WI38 (cell line): ENCODE measurements at regions not wholly inside any gene's neighbourhood (a gene's known extent, or its start where the extent isn't known, plus 50 kb on each side); places are given as distances from the start of the nearest gene placed in this dataset.

Source experiments
- H3K4me3 ChIP-seq: 2 replicates; pipeline ENCODE4 v1.5.1; 2011; ENCODE audit warnings: low read depth, mild to moderate bottlenecking, control low read depth, low read length
- TF ChIP-seq, protein P1 (sequence below): IDR thresholded peaks from 2 replicates; pipeline ENCODE4 v1.5.1; 2012; ENCODE audit warnings: low read depth, mild to moderate bottlenecking, control low read depth, low read length

DNA sequence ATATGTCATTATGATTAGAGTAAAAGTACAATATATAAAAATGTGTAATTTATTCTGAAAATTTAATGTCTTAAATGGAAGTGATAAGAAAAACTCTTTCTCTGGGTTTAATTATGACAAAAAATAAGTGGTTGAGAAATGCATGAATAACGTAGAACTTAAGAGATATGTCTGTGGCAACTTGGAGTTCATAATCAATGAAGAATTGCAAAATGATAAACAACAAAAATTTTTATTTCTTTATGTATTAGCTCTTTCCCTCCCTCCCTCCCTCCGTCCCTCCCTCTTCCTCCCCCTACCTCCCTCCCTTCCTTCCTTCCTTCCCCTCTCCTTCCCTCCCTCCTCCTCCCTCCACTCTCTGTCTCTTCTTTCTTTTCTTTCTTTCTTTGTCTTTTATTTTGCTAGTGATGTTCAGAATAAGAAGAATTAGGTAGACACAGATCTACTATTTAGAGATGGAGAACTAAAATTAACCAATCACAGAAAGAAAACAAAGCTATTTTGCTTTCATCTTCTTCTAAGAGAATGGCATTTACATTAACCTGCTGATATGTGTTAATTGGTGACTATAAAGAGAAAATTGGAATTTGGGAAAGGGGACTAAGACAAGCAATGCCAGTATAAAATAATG, 96.3 kb upstream of the PDC start:
- no peak overlapping the region for H3K4me3 ChIP-seq
- TF ChIP-seq, protein P1, sequence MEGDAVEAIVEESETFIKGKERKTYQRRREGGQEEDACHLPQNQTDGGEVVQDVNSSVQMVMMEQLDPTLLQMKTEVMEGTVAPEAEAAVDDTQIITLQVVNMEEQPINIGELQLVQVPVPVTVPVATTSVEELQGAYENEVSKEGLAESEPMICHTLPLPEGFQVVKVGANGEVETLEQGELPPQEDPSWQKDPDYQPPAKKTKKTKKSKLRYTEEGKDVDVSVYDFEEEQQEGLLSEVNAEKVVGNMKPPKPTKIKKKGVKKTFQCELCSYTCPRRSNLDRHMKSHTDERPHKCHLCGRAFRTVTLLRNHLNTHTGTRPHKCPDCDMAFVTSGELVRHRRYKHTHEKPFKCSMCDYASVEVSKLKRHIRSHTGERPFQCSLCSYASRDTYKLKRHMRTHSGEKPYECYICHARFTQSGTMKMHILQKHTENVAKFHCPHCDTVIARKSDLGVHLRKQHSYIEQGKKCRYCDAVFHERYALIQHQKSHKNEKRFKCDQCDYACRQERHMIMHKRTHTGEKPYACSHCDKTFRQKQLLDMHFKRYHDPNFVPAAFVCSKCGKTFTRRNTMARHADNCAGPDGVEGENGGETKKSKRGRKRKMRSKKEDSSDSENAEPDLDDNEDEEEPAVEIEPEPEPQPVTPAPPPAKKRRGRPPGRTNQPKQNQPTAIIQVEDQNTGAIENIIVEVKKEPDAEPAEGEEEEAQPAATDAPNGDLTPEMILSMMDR, result no peak

DNA sequence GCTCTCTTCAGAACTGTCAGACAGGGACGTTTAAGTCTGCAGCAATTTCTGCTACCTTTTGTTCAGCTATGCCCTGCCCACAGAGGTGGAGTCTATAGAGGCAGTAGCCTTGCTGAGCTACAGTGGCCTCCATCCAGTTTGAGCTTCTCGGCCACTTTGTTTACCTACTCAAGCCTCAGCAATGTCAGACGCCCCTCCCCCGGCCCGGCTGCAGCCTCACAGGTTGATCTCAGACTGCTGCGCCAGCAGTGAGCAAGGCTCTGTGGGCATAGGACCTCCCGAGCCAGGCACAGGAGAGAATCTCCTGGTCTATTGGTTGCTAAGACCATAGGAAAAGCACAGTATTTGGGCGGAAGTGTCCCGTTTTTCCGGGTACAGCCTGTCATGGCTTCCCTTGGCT, 89.9 kb upstream of the PDC start:
- TF ChIP-seq, protein P1, result no peak
- no peak overlapping the region for H3K4me3 ChIP-seq

DNA sequence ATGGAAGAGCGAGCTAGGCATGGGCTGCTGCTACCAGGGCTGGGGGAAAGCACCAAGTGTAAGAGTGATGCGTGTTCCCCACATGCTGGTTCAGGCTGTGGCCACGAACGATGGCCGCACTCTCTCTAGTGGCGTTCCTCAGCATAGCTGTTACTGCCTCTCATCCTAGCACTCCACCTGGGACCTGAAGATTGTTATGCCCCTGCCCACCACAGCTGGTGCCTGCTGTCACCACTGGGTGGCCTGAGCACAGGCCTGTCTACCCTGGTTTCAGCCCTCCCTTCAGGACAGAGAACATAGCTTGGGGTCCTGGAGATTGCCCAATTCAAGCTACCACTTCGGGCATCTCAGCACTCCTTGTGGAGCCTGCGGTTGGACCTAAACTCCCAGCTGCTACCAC, 80.1 kb upstream of the PDC start:
- TF ChIP-seq, protein P1, result no peak
- H3K4me3 ChIP-seq, result no peak overlapping the region

GRCh38 chr1:186540521-186540920, 79.6 kb upstream of the PDC start:
- no peak overlapping the region for H3K4me3 ChIP-seq
- TF ChIP-seq, protein P1, result no peak

DNA sequence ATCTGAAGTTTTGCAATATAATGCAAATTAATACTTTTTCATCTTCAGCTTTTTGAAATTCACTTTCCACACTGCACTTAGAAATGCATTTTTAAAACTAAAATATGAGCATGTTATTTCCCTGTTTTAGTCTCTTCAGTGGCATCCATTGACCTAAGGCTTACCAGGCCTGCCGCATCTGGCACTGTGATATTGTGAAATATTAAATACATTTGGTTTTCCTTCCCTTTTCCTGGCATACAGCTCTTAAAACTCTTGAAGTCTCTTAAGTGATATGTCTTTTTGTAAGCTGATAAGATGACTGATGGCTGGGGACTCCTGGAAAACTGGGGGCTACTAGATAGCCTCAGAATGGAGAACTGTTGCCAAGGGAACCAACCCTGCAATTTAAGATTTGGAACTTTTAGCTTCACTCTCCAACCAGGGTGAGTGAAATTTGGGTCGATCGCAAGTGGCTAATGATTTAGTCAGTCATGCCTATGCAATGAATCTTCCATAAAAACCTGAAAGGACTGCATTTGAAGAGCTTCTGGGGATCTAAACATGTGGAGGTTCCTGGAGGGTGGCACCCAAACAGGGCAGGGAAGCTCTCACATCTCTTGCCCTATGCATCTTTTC, 75.5 kb upstream of the PDC start:
- no peak overlapping the region for H3K4me3 ChIP-seq
- TF ChIP-seq, protein P1, result no peak

DNA sequence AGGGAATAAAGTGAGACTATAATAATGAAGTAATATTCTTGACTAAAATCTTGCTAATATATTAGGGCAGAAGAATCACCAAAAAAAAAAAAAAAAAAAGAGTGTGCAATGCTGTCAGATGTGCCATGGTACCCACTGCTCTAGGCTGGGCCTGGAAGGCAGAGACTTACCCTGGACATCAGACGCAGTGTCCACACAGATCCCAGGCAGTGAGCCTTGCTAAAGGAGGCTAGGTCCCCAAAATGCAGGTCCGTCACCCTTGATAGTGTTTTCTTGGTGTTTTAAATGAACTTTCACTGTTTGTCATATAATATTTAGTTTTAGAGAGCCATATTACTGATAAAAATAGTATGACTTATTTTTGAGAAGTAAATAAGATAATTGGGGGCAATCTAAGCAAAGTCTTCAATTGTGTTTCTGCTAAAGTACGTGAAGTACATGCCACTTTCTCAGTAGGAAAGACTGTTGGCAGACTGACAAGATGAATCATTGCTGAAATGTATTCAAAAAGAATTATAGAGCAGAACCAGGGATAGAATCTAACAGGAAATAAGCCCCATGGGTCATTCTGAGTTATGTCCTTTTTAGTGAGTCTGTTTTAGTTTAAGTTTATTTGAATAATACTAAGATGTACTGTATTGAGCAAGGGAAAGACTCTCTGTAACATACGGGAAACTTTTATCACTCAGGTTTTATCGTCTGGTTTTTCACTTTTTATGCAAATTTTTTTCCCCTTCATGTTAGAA, 74.6 kb upstream of the PDC start:
- no peak overlapping the region for H3K4me3 ChIP-seq
- TF ChIP-seq, protein P1, result no peak

DNA sequence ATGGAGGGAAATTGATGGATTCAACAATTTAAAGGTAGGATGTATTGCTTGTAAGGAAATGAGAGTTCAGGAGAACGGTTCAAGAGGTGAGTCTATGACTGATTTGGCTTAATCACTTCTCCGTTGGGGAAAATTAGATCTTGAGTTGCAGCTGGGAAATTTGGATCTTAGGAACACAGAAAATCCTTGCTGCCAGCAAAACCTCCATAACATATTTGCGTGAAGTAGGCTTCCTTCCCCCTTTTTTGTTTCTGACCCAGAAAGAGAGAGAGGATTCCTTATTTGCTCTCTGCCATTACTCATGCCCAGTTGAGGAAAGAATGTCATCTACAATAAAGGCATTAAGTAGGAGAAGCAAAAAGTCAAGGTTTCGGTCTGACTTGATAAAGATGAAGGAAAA, 73.5 kb upstream of the PDC start:
- TF ChIP-seq, protein P1, result no peak
- H3K4me3 ChIP-seq, result no peak overlapping the region
